Mesenchymal stem cell (in vitro differentiated cells and primary cell): ENCODE measurements at regions not wholly inside any gene's neighbourhood (a gene's known extent, or its start where the extent isn't known, plus 50 kb on each side); places are given as distances from the start of the nearest gene placed in this dataset.
"Not testable (repeated sequence)": the region's sequence is repeated elsewhere in the genome, so short reads cannot be mapped to it uniquely, and the experiment has no call there.

Experiments
- DNase-seq: peaks from one replicate; pipeline ENCODE4 v3.0.0-alpha.2; 2013
- H2AFZ ChIP-seq: one replicate; pipeline ENCODE4 v1.6.1; 2013; ENCODE audit warnings: low read depth, mild to moderate bottlenecking, control low read depth, inconsistent platforms, low read length, moderate library complexity
- H2AK5ac ChIP-seq: 2 replicates; pipeline ENCODE4 v1.6.1; 2013; ENCODE audit warnings: low read length, moderate library complexity, mild to moderate bottlenecking, inconsistent platforms; ENCODE audit not compliant: severe bottlenecking
- H2BK120ac ChIP-seq: one replicate; pipeline ENCODE4 v1.6.1; 2013; ENCODE audit warnings: low read depth, mild to moderate bottlenecking, inconsistent platforms, low read length, moderate library complexity
- H2BK12ac ChIP-seq, 2 experiments: one replicate each; pipeline ENCODE4 v1.6.1; 2013; ENCODE audit warnings: inconsistent platforms in 2 of 2, low read length in 2 of 2, mild to moderate bottlenecking in 2 of 2, moderate library complexity in 2 of 2, control low read depth in 1 of 2
- H2BK15ac ChIP-seq: one replicate; pipeline ENCODE4 v1.6.1; 2013; ENCODE audit warnings: mild to moderate bottlenecking, low read depth, inconsistent platforms; ENCODE audit not compliant: poor library complexity, severe bottlenecking
- H2BK5ac ChIP-seq: 2 replicates; pipeline ENCODE4 v1.6.1; 2013; ENCODE audit warnings: low read depth, mild to moderate bottlenecking, low read length, control low read depth, inconsistent platforms; ENCODE audit not compliant: poor library complexity, severe bottlenecking
- H3K14ac ChIP-seq, 2 experiments: one replicate each; pipeline ENCODE4 v1.6.1; 2013; ENCODE audit warnings: inconsistent platforms in 2 of 2, low read length in 2 of 2, control low read depth in 1 of 2, mild to moderate bottlenecking in 1 of 2, moderate library complexity in 1 of 2
- H3K18ac ChIP-seq, 2 experiments: one replicate each; pipeline ENCODE4 v1.6.1; 2013; ENCODE audit warnings: inconsistent platforms in 2 of 2, low read length in 2 of 2, control low read depth in 1 of 2, low read depth in 1 of 2, mild to moderate bottlenecking in 1 of 2
- H3K23ac ChIP-seq, 2 experiments: one replicate each; pipeline ENCODE4 v1.6.1; 2013; ENCODE audit warnings: inconsistent platforms in 2 of 2, low read length in 2 of 2, mild to moderate bottlenecking in 2 of 2, moderate library complexity in 2 of 2, control low read depth in 1 of 2
- H3K27ac ChIP-seq: 2 replicates; pipeline ENCODE4 v1.5.1; 2013; ENCODE audit warnings: mild to moderate bottlenecking, moderate library complexity, low read length, control low read depth, inconsistent platforms; ENCODE audit not compliant: poor library complexity, severe bottlenecking
- H3K27me3 ChIP-seq, 2 experiments: 2 replicates each; pipeline versions ENCODE4 v1.6.1 to v1.7.0; 2013; ENCODE audit warnings: low read length in 2 of 2, mild to moderate bottlenecking in 2 of 2, moderate library complexity in 2 of 2, control low read depth in 1 of 2, inconsistent platforms in 1 of 2; ENCODE audit not compliant: control insufficient read depth in 1 of 2, insufficient read depth in 1 of 2
- H3K36me3 ChIP-seq, 2 experiments: 2 replicates each; pipeline versions ENCODE4 v1.6.1 to v1.7.0; 2013; ENCODE audit warnings: low read length in 2 of 2, control low read depth in 1 of 2, inconsistent platforms in 1 of 2, low read depth in 1 of 2, mild to moderate bottlenecking in 1 of 2; ENCODE audit not compliant: insufficient read depth in 2 of 2, control insufficient read depth in 1 of 2
- H3K4ac ChIP-seq, 2 experiments: one replicate each; pipeline ENCODE4 v1.6.1; 2013; ENCODE audit warnings: inconsistent platforms in 2 of 2, low read length in 2 of 2, mild to moderate bottlenecking in 2 of 2, moderate library complexity in 2 of 2, control low read depth in 1 of 2, low read depth in 1 of 2
- H3K4me1 ChIP-seq: 2 replicates; pipeline ENCODE4 v1.6.1; 2013; ENCODE audit warnings: low read depth, low read length, control low read depth; ENCODE audit not compliant: control insufficient read depth, insufficient read depth
- H3K4me2 ChIP-seq: 2 replicates; pipeline ENCODE4 v1.6.1; 2013; ENCODE audit warnings: low read length, mild to moderate bottlenecking, inconsistent platforms; ENCODE audit not compliant: poor library complexity, severe bottlenecking
- H3K4me3 ChIP-seq, 2 experiments: 2 replicates each; pipeline versions ENCODE4 v1.5.1 to v1.7.0; 2013; ENCODE audit warnings: low read length in 2 of 2, mild to moderate bottlenecking in 2 of 2, control low read depth in 1 of 2, low read depth in 1 of 2; ENCODE audit not compliant: insufficient read depth in 1 of 2
- H3K79me1 ChIP-seq: replicated peaks from 2 replicates; pipeline ENCODE4 v1.6.1; 2013; ENCODE audit warnings: mild to moderate bottlenecking, control low read depth, low read length, inconsistent platforms; ENCODE audit not compliant: poor library complexity, severe bottlenecking
- H3K9ac ChIP-seq: 2 replicates; pipeline ENCODE4 v1.7.0; 2013; ENCODE audit warnings: mild to moderate bottlenecking, low read length, moderate library complexity
- H3K9me3 ChIP-seq: 2 replicates; pipeline ENCODE4 v1.7.0; 2013; ENCODE audit warnings: mild to moderate bottlenecking, low read length; ENCODE audit not compliant: control insufficient read depth
- H4K8ac ChIP-seq: one replicate; pipeline ENCODE4 v1.6.1; 2013; ENCODE audit warnings: inconsistent platforms, mild to moderate bottlenecking, low read length, moderate library complexity
- H4K91ac ChIP-seq: one replicate; pipeline ENCODE4 v1.6.1; 2013; ENCODE audit warnings: mild to moderate bottlenecking, low read length, inconsistent platforms
- WGBS: methylation state at CpG from one replicate; pipeline ENCODE4 v1.1.7; 2013; ENCODE audit warnings: mixed read lengths; 5-methylcytosine and 5-hydroxymethylcytosine counted together

DNA sequence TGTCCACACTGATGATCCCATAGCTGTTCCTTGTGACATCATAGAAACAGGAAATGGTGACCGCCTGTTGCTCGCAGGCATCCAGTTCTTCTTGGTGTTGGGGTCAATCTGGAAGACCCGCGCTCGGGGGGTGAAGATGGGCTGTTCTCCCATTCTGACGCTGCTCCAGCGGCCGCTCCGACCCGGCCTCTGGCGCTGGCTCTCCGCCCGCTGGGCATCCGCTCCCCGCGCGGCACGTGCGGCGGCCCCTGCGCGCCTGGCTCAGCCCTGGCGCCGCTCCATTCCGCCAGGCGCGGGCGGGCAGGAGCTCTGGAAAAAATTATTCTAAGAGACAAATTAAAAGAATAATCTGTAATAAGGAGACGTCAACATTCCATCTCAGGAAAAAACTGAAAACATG, 761.1 kb downstream of the TMEM121 start:
- Histone ChIP-seq H3K27ac (no peak overlapping the region), H4K91ac (no peak overlapping the region), H3K4me1 (no peaks in the 10 kb centered on the region), H2BK12ac (no peak overlapping the region), H3K9ac (no peak overlapping the region), H3K4me2 (no peak overlapping the region), H2AK5ac (no peak overlapping the region), H3K9me3 (no peaks in the 10 kb centered on the region), H3K4ac (no peak overlapping the region), H2AFZ (no peak overlapping the region), H3K36me3 (no peaks in the 10 kb centered on the region), H2BK120ac (no peak overlapping the region), H3K4me3 (no peak overlapping the region), H3K79me1 (no peaks in the 10 kb centered on the region), H2BK15ac (no peak overlapping the region), H3K27me3 (no peaks in the 10 kb centered on the region), H2BK5ac (no peak overlapping the region), H4K8ac (no peak overlapping the region), H3K14ac (no peak overlapping the region), H3K18ac (no peak overlapping the region), H3K23ac (no peak overlapping the region)
- WGBS: 90% methylated on average over 18 of the region's 29 CpGs
- no peak for DNase-seq

DNA sequence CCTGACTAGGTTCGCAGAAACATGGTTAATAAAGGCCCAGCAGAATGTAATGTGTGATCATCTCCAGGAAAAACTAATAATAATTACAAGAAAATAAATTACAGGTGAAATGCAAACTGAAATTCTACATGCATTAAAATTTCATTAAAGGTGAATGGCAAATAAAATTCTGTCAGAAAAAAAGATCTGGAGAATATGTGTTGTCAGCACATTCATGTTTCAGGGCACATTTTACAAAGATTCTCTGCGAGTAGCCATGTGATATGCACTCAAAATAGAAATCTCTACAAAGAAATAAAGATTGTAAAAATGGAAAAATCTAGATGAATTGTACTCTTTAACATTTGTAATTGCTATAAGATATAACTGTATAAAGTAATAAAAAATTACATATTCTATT, 765.2 kb downstream of the TMEM121 start:
- no peak overlapping the region for H3K14ac ChIP-seq
- no peak overlapping the region for H2AK5ac ChIP-seq
- H3K4me2 ChIP-seq: no peak overlapping the region
- H4K91ac ChIP-seq: no peak overlapping the region
- WGBS: no CpG with 5 or more reads among the region's 2 CpGs
- no peak overlapping the region for H3K23ac ChIP-seq
- no peaks in the 10 kb centered on the region for H3K79me1 ChIP-seq
- no peak overlapping the region for H3K18ac ChIP-seq
- H2BK12ac ChIP-seq: no peak overlapping the region
- H2AFZ ChIP-seq: no peak overlapping the region
- H2BK15ac ChIP-seq: no peak overlapping the region
- no peaks in the 10 kb centered on the region for H3K9me3 ChIP-seq
- no peak overlapping the region for H2BK5ac ChIP-seq
- no peak overlapping the region for H4K8ac ChIP-seq
- peaks cover 2% of the 10 kb centered on the region for H3K4me1 ChIP-seq
- H3K4ac ChIP-seq: no peak overlapping the region
- no peak overlapping the region for H3K27ac ChIP-seq
- DNase-seq: no peak
- no peaks in the 10 kb centered on the region for H3K27me3 ChIP-seq
- no peaks in the 10 kb centered on the region for H3K36me3 ChIP-seq
- H2BK120ac ChIP-seq: no peak overlapping the region
- H3K4me3 ChIP-seq: no peak overlapping the region
- no peak overlapping the region for H3K9ac ChIP-seq

DNA sequence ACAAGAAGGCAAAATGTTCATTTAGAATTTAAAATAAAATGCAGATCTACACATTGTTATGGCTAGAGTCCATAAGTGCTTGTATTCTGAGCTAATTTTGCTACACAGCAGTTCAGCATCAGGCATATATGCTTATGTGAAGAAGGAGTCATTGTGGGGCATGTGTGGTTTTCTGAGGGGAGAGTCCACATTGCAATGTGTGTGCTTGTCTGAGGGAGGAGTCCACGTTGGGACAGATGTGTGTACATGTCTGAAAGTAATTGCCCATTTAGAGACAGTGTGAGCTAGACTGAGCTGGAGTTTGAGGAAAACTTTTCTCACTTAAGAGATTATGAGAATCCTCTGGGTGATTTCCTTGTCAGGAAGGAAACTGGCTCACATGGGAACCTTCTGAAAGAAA, 767.9 kb downstream of the TMEM121 start:
- DNase-seq: no peak
- H3K36me3 ChIP-seq: no peaks in the 10 kb centered on the region
- H3K14ac ChIP-seq: no peak overlapping the region
- no peak overlapping the region for H2AK5ac ChIP-seq
- no peak overlapping the region for H2BK15ac ChIP-seq
- no peak overlapping the region for H4K91ac ChIP-seq
- H3K4me1 ChIP-seq: peaks cover 2% of the 10 kb centered on the region
- no peak overlapping the region for H3K4me3 ChIP-seq
- H3K9me3 ChIP-seq: no peaks in the 10 kb centered on the region
- no peak overlapping the region for H3K4me2 ChIP-seq
- no peak overlapping the region for H2BK5ac ChIP-seq
- H3K27ac ChIP-seq: no peak overlapping the region
- H2BK12ac ChIP-seq: no peak overlapping the region
- no peak overlapping the region for H2AFZ ChIP-seq
- no peak overlapping the region for H4K8ac ChIP-seq
- no peak overlapping the region for H2BK120ac ChIP-seq
- H3K18ac ChIP-seq: no peak overlapping the region
- WGBS: 0% methylated on average over 1 of the region's 1 CpG
- H3K79me1 ChIP-seq: no peaks in the 10 kb centered on the region
- H3K27me3 ChIP-seq: no peaks in the 10 kb centered on the region
- no peak overlapping the region for H3K9ac ChIP-seq
- H3K23ac ChIP-seq: no peak overlapping the region
- H3K4ac ChIP-seq: no peak overlapping the region

DNA sequence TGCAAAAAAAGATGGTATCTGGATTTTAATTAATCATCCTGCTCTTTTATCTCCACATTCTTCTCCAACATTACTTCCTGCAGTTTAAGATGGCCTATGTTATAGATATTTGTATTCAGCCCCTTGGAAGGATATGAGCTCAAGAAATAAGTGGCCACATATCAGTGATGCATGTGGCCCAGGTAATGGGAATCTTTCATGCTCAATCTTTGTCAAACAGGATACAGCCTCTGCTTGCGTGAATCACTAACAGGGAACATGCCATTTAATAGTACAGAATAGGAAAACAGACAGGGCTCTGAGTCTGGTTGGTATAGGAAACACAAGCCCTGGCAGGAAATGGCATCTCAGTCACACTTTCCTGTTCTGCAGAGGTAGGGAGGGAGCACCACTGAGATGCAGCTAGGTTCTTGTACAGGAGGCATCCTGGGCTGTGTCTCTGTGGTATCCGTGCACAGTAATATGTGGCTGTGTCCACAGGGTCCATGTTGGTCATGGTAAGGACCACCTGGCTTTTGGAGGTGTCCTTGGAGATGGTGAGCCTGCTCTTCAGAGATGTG, 774.6 kb downstream of the TMEM121 start:
- H3K18ac ChIP-seq, H3K79me1 ChIP-seq, H3K23ac ChIP-seq, H3K4me1 ChIP-seq, H3K27me3 ChIP-seq, DNase-seq, H2BK5ac ChIP-seq, H3K9me3 ChIP-seq, H2BK12ac ChIP-seq, H3K9ac ChIP-seq, H3K4me3 ChIP-seq, H2AK5ac ChIP-seq, H2BK120ac ChIP-seq, H3K4me2 ChIP-seq, H3K14ac ChIP-seq, H4K91ac ChIP-seq, H4K8ac ChIP-seq, H3K27ac ChIP-seq, H2BK15ac ChIP-seq, H3K36me3 ChIP-seq, H2AFZ ChIP-seq, H3K4ac ChIP-seq: not testable (repeated sequence)
- WGBS: 69% methylated on average over 2 of the region's 2 CpGs
